IPS-NIHi11 (cell line): ENCODE measurements at regions not wholly inside any gene's neighbourhood (a gene's known extent, or its start where the extent isn't known, plus 50 kb on each side); places are given as distances from the start of the nearest gene placed in this dataset.
A peak's percentile ranks its signal among the peaks of the same experiment; 100 is the strongest.

Experiments
- DNase-seq: peaks from one replicate; pipeline ENCODE4 v3.0.0; 2012; ENCODE audit warnings: mixed read lengths, low spot score

DNA sequence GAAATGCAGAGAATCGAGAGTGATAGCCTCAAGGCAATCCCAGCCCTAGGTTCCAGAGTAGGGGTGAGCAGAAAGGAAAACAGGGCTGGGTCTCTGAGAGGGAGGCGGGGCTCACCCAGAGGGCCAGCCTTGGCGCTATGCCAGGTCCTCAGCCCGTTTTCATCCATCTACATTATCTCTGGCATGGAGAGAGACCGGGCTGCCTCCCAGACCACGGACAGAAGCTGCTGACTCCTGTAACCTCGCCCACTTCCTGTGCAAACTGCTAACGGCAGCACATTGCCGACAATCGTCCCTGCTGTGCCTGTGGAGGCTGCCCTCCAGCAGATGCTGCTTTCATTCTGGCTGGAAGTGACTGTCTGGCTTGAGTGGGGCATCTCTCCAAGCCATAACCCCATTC, 569.1 kb downstream of the NPHP4 start:
- peak; percentile 42 for DNase-seq

- DNase-seq = no peak
Measured at GRCh38 chr1:5419501-5419900, 572.7 kb downstream of the NPHP4 start.

- no peak for DNase-seq
Measured at GRCh38 chr1:5416518-5416917, 575.7 kb downstream of the NPHP4 start.

DNA sequence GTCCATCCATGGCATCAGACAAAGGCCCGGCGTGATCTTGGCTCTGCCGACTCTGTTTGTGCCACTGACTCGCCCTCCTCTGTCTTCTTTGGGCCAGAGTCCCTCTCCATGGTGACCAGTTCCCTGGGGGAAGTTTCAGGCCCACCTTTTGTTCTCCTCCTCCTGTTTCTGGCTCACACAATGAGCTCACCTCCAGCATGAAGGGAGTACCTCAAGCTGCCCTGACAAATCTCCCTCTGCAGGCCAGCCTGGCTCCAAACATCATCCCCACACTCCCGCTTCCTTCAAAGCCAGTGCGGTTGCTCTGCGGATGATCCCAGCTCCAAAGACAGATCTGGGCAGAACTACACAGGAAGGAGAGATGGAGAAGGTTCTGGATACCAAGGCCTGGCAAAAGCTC, 576.6 kb downstream of the NPHP4 start:
- peak; percentile 59 for DNase-seq

DNA sequence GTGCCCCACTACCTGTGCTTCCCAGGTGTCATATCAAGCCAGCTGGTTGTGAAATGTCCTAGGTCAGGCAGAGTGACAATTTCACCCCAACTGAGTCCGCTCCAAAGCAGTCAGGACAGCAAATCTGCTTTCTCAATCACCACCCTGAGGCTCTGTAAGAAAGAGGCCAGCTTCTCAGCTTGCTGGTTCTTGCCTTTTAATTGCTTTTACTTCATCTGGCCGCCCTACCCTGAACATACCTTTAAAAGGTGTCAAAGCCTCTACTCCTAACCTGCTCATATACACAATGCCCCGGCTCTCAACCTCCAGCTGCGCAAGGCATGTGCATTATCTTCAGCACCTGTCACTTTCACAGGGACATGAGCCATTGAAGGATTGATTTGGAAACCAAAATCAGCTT, 581.6 kb downstream of the NPHP4 start:
- no peak for DNase-seq

DNA sequence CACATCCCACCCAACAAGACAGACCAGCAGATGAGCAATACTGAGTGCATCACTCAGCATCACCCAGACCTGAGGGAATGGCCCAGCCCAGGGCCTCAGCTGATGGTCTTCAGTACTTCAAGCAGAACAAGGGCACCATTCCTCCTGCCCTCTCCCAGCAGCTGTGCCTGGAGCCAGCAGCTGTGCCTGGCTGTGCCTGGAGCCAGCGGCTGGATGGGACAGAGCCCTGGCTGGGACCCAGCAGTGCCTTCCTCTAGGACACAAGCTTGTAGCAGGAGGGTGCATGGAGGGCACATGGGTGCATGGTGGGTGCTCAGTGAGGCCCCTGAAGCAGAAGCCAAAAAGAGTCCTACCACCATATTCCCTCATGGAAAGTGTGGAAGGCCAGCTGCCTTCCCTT, 583.8 kb downstream of the NPHP4 start:
- no peak for DNase-seq

GRCh38 chr1:5405263-5405662, 587.0 kb downstream of the NPHP4 start:
- no peak for DNase-seq

GRCh38 chr1:5404412-5405203, 587.6 kb downstream of the NPHP4 start:
- no peak for DNase-seq

GRCh38 chr1:5403935-5404334, 588.3 kb downstream of the NPHP4 start:
- no peak for DNase-seq

DNA sequence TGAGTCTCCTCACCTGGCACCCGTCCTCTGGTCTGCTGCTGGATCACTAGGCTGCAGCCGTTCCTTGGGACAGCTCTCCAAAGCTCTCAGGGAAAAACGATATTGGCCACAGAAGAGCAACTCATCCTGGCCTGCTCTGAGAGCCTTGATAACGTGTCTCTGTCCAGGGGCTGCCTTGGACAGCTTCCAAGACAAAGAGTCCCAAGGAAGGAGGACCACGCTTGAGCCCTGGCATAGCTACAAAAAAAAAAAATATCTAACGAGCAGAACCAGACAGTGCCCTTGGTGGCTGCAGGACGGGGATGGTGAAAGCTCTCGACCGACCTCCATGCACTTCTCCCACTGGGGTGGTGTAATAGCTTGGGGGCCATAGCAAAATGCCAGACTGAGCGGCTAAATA, 589.6 kb downstream of the NPHP4 start:
- no peak for DNase-seq

- no peak for DNase-seq
Measured at GRCh38 chr1:5399771-5400170, 592.5 kb downstream of the NPHP4 start.

DNA sequence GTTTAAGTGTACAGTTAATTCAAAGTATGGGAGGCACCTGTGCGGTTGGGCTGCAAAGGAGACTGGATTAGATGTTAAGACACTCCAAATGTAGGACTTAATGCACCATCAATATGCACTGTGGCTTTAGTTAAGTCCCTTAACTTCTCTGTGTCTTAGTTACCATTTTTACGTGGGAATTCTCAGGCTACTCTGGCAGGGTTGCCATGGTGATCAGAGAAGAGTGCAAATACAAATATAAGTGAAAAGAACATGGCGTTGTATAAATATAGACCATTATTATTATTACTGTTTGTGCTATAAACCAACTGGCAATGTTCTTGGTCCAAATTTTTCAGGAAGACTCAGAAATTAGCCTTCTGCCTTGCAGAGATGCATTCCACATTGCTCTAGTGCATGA, 595.6 kb downstream of the NPHP4 start:
- DNase-seq = no peak

DNA sequence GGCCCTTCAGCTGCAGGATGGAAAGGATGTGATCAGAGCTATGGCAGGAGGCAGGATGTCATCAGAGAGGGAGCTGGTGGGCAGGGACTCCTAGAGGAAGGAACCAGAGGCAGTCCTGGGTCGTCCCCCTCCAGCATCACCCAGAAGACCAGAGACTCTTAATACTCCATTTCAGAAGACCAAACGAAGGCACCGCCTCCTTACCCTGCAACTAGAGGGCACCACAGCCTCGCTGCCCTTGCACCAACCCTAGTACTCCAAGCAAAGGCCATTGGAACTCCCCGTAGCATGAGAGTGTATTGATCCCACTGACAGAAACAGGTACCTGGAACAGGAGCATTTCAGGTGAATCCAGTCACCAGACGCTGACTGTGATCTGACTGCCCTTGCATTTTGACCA, 598.1 kb downstream of the NPHP4 start:
- no peak for DNase-seq

GRCh38 chr1:5393603-5394002, 598.6 kb downstream of the NPHP4 start:
- no peak for DNase-seq

DNA sequence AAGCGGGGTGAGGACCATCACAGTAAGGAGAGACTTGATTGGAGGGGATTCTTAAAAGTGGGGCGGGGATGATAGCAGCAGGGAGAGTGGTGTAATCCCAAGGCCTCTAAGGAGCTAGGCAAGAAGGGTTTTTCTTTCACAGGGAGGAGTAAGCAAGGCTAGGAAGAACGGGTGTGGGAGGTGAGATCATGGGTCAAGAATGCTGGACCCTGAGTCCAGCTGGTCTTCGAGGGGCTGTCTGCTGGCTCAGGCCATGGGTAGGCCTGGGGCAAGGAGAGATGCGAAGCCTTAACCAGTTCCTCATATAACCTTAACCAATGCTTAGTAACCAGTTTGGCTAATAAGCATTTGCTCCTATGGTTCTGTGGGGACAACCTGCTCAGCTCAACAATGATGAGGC, 599.1 kb downstream of the NPHP4 start:
- no peak for DNase-seq

DNA sequence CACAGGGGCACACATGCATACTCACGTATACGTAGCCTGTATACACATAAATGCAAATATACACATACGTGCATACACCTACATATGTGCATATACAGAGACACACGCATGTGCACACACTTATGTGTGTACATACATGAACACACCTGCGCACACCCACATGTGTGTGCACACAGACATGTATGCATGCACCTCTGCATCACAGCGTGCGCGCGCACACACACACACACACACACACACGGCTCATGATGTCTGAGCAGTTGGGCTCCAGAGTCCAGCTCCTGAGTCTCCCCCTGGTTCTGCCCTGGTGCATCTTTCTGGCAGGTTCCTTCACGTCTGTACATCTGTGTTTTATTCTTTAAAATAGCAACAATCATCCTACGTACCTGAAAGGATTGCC, 600.5 kb downstream of the NPHP4 start:
- no peak for DNase-seq

GRCh38 chr1:5390504-5390903, 601.7 kb downstream of the NPHP4 start:
- DNase-seq = no peak

GRCh38 chr1:5389101-5389885, 602.9 kb downstream of the NPHP4 start:
- DNase-seq = no peak

- DNase-seq = no peak
Measured at GRCh38 chr1:5388622-5389021, 603.6 kb downstream of the NPHP4 start.

DNA sequence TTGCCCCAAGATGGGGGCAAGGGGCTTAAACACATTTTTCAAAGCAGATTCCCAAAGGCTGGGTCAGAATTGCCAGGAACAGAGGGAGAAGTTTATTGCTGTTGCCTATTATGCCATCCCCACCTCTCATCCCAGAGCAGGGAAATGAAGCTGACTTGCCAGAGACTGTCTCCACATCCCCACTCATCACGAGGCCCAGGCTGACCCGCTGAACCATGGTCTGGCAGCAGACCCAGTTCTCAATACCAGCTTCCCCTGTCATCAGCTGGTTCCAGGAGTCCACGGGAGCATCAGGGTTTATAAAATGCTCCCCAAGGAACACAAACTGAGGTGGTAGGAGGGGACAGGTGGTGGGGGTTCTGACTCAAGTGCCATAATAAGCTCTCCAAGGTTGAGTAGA, 605.9 kb downstream of the NPHP4 start:
- DNase-seq = no peak

DNA sequence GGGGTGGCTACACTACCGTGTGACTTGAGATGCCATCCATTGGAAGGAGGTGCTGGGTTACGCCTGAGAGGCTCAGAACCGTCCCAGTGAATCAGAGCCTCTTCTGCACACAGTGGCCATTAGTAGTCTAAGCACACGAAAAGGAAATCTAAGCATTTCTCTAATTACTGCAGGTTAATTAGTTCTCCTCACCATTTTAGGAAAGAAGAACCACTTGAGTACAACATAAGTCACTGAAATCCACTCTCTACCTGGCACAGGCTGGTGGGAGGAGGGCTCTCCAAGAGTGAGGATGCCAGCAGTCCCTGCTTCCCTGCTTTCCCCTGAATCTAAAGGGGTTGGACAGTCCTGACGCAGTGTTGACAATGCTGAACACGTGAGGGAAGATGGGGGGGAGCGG, 606.3 kb downstream of the NPHP4 start:
- DNase-seq = no peak

DNA sequence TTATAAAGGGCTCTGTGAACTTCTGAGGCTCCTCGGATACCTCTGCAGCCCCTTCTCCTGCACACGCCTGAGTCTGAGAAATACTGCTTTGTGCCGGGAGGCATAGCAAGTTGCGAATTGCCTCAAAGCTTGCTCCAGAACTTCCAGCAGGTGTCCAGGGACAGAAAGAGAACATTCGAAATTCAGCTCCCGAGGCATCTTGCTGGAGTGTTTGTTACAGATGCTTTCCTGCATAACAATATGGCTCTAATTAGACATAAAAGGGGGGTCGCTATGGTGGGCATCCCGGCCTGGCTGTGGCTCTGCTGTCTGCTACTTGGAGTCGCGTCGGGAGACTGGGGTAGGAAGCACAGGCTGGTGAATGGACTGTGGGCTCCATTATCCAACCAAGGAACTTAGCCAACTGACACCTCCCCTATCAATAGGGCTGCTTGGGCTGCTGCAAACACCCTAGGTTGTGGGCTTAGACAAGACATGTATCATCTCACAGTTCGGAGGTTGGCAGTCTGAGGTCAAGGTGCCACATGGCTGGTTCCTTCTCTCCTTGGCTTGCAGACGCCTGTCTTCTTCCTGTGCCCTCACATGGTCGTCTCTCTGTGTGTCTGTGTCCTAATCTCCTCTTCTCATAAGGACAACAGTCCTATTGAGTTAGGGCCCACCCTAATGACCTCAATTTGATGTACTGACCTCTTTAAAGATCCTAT, 607.0 kb downstream of the NPHP4 start:
- DNase-seq = no peak

- no peak for DNase-seq
Measured at GRCh38 chr1:5381491-5381890, 610.7 kb downstream of the NPHP4 start.
